DND-41 (cell line): ENCODE measurements at regions not wholly inside any gene's neighbourhood (a gene's known extent, or its start where the extent isn't known, plus 50 kb on each side); places are given as distances from the start of the nearest gene placed in this dataset.

Experiments
- CTCF ChIP-seq: IDR thresholded peaks from 2 replicates; pipeline ENCODE4 v1.5.1; 2012; ENCODE audit warnings: borderline replicate concordance, low read length, moderate library complexity, mild to moderate bottlenecking; ENCODE audit not compliant: poor library complexity, severe bottlenecking; ENCODE audit errors: extremely low read depth
- EZH2 ChIP-seq: IDR thresholded peaks from 3 replicates; pipeline ENCODE4 v1.6.1; 2012; ENCODE audit warnings: borderline replicate concordance, low read depth, mild to moderate bottlenecking, moderate library complexity, low read length, inconsistent platforms; ENCODE audit not compliant: severe bottlenecking

GRCh38 chr9:86669422-86669821, 277.9 kb downstream of the GAS1 start:
- TF ChIP-seq CTCF (no peak), EZH2 (no peak)
